GM21825 (cell line): ENCODE measurements at regions not wholly inside any gene's neighbourhood (a gene's known extent, or its start where the extent isn't known, plus 50 kb on each side); places are given as distances from the start of the nearest gene placed in this dataset.

Experiments used
- ATAC-seq: cut with Tn5 transposase; IDR thresholded peaks from one replicate; pipeline ENCODE4 v1.9.1; 2021; ENCODE audit warnings: mild to moderate bottlenecking, moderate library complexity; ENCODE audit not compliant: unreplicated experiment

DNA sequence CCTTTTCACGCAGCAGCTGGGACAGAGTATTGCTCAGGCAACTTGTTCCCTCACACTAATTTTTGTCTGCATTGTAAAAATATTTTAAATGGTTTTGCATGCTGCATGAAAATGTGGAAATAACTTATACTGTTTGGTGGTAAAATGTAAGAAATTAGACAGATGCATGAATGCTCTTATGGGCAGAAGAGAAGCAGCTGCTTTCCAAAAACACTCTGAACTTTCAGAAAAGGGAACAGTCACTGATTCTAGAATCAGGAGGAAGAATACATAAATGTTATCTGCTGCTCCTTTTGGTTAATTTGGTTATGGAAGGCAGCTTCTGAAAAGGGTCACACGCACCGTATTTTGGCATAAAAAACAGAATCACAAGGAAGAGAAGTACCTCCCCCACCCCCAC, 87.0 kb upstream of the RUNX1 start:
- no peak for ATAC-seq

- no peak for ATAC-seq
Observed at GRCh38 chr21:35135481-35135880, 86.4 kb upstream of the RUNX1 start.

DNA sequence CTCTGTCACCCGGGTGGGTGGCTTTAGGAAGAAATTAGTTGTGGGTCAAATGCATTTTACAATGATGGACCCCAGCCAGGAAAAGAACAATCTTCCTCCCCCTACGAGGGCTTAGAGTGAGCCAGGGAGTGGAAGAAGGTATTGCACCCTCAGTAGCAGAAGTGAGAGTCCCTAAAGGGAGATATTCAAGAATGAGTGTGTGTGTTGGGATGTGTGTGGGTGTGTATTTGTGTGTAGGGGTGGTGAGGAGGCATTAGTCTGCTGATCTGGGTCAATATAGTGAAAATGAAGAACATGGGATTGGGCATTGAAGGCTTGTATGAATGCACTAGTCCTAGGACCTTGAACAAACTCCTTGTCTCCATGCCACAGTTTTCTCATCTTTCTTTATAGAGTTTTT, 85.2 kb upstream of the RUNX1 start:
- ATAC-seq = no peak

GRCh38 chr21:35128536-35128935, 79.4 kb upstream of the RUNX1 start:
- no peak for ATAC-seq

GRCh38 chr21:35127851-35128250, 78.7 kb upstream of the RUNX1 start:
- ATAC-seq = no peak

- no peak for ATAC-seq
Observed at GRCh38 chr21:35127026-35127425, 77.9 kb upstream of the RUNX1 start.

DNA sequence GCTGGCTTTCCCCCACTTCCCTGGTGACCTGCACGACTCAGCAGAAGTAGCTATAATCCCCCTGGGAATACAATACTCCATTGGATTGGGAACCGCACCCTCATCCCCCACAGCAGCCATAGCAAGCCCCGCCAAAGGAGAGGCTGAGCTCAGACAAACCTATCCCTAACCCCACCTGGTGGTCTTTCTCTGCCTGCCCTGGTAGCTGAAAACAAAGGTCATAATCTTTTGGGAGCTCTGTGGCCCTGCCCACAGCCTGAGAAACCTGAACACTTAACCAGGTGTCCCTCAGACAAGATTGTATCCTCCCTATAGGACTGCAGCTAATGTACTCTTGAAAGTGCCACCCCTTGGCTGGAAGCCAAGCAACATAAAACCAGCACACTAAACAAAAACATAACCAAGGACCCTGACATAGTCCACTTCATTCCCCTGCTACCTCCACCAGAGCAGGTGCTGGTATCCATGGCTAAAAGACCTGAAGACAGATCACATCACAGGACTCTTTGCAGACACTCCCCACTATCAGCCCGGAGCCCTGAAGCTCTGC, 71.6 kb upstream of the RUNX1 start:
- no peak for ATAC-seq

GRCh38 chr21:35119501-35120047, 70.5 kb upstream of the RUNX1 start:
- no peak for ATAC-seq

DNA sequence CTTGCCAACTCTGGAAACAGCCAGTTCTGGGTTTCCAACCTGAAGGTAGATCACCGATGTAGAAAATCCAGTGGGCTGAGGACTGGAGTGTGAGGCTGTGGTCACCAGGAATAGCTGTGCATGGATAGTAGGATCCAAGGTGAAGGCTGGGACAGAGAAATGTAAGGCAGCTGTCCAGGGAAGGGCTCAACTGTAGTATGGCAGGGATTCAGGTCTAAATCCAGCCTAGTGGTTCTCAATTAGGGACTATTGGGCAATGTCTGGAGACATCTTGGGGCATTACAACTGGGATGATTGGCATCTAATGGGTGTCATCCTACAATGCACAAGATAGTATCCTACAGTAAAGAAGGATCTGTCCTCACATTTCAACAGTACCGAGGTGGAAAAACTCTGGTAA, 67.7 kb upstream of the RUNX1 start:
- ATAC-seq = no peak

- no peak for ATAC-seq
Observed at GRCh38 chr21:35113064-35113463, 64.0 kb upstream of the RUNX1 start.

GRCh38 chr21:35111321-35111930, 62.3 kb upstream of the RUNX1 start:
- no peak for ATAC-seq

- ATAC-seq = no peak
Observed at GRCh38 chr21:35108887-35109286, 59.8 kb upstream of the RUNX1 start.

DNA sequence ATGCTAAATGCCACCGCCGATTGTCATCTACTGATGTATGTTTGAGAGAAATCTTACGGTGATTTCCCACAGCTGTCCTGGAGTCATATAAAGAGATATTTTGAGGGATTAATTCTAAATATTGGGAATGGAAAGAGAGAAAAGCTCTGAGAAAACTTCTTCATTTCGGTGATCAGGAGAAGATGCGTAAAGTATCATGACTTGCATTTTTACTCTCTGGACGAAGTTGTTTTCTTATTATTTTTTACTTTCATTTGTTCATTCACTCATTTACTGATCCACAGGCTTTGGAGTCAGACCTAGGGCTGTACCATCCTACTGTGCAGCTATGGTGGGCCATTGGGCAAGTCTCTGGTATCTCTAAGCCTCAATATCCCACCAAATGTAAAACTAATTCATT, 58.4 kb upstream of the RUNX1 start:
- ATAC-seq = no peak

DNA sequence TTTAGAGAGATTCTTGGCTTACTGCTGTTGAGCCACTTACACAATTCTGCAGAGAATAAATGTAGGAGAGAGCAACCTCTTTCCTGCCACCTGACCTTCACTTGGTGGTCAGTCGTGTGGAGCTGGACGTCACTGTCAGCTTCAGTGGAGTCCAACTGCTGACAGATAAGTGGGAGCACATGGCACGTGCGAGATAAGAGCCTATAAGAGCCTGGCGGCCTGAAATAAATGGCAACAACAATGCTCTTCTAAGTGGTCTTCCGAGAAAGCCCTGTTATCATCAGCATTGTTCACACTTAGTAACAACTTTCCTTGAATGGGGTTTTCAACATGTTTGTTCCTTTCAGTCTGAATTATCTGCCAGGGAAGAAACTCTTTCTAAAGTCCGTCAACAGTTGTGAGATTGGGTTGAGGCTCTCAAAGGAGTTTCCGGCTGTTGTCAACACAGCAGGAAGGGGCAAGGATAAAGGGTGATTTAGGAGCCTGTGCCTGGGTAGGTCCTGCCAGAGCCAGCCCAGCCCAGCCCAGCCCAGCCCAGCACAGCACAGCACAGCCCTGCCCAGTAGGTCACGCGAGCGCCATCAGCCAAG, 57.2 kb upstream of the RUNX1 start:
- no peak for ATAC-seq

DNA sequence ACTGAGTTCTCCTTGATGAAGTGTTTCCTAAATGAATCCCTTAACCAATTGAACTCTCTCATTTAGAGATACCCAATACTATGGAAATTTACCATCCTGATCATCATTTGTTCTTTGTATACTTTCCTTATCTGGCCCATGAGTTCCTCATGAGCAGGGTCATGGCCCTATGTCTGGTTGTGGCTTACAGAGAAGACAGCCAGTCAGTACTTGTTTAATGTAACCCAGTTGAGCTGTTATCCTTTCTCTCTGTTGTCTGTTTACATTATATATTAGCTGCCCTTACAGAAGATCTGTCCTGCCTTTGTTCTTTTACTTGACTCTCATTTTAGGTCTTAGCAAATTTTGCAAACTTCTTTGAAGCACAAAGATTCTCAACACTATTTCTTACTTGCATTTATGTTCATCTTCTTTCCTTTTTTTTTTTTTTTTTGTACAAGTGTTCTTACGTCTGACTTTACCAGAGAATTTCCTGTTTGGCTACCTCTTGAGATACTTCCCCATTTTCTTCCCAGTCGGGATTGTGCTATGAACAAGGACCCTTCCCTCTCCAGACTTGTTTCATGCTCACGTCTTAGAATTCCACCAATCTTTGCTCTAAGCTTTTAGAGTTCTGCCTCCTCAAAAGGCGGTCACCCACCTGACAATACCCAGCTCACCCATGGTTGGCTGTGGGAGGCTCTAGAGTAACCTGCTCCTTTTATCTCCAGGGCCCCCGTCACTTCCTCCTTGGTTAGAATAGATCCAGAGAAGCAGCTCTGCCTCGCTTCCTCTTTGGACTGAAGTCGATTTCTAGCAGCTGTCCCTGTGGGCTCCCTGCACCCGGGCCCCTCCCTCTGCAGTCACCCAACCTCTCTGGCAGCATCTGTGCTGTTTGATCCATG, 53.6 kb upstream of the RUNX1 start:
- no peak for ATAC-seq

GRCh38 chr21:35100349-35100811, 51.3 kb upstream of the RUNX1 start:
- no peak for ATAC-seq

DNA sequence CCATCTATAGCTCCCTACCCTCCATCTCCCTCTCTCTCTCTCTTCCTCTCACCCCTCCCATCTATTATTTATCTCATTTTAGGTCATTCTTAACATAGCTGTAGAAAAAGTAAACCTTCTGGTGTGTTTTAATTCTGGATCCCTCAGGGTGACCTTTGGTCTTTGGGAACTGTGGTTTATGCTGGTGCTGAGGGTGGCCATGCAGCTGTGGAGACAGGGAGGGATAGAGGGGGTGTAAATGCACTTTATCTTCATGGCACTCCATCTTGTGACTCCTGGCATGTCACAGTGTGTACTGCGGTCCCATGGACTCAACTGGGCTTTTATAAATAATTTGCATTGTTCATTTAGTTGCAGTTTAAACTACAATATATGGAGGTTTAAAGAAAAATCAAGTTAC, 50.2 kb upstream of the RUNX1 start:
- ATAC-seq = no peak
